ENCODE measurements at regions not wholly inside any gene's neighbourhood (a gene's known extent, or its start where the extent isn't known, plus 50 kb on each side); places are given as distances from the start of the nearest gene placed in this dataset.

- TF ChIP-seq CTCF (IDR thresholded peaks at IDR 0.05) (no peak), POLR2A (IDR thresholded peaks at IDR 0.05) (no peak)
Measured at GRCh38 chr1:58999676-59000075, 215.8 kb upstream of the JUN start.
